IMR-90 (cell line): ENCODE measurements at regions not wholly inside any gene's neighbourhood (a gene's known extent, or its start where the extent isn't known, plus 50 kb on each side); places are given as distances from the start of the nearest gene placed in this dataset.

ENCODE experiments used
- ATAC-seq: fragments of 200-7000 bp; cut with Tn5 transposase; 2 replicates; pipeline ENCODE4 v1.9.1; 2020; ENCODE audit warnings: low read depth, mild to moderate bottlenecking, moderate library complexity
- BruUV-seq: library from RNA; stranded (reverse); fragments of 400-500 nt; replicated peaks from 2 replicates; lab custom pipeline; 2021; lab: Mats Ljungman, UMichigan
- CTCF ChIA-PET: fragments of 300-600 bp; formaldehyde crosslinking; extraction: SDS; loops from one replicate; lab custom pipeline; 2021; ENCODE audit warnings: antibody characterized with exemption; lab: Yijun Ruan, JAX
- POLR2A ChIA-PET: fragments of 300-600 bp; sonication (Branson Sonifier 250); formaldehyde crosslinking; loops from one replicate; lab custom pipeline; 2022; ENCODE audit warnings: antibody characterized with exemption; ENCODE audit not compliant: unreplicated experiment; lab: Charles Lee
- DNase-seq: peaks from one replicate; pipeline ENCODE4 v3.0.0; 2013
- H2AFZ ChIP-seq: replicated peaks from 2 replicates; pipeline ENCODE3; 2013; ENCODE audit warnings: low read length, mild to moderate bottlenecking; ENCODE audit not compliant: poor library complexity
- H2AK5ac ChIP-seq: 2 replicates; pipeline ENCODE4 v1.6.1; 2013; ENCODE audit warnings: low read depth, low read length, inconsistent platforms
- H2AK9ac ChIP-seq: replicated peaks from 2 replicates; pipeline ENCODE3; 2013; ENCODE audit warnings: mild to moderate bottlenecking, low read depth, low read length, moderate library complexity; ENCODE audit not compliant: poor library complexity
- H2BK120ac ChIP-seq: 2 replicates; pipeline ENCODE4 v1.6.1; 2013; ENCODE audit warnings: low read depth, low read length, inconsistent platforms
- H2BK15ac ChIP-seq: 3 replicates; pipeline ENCODE4 v1.6.1; 2013; ENCODE audit warnings: low read depth, low read length, inconsistent platforms
- H2BK20ac ChIP-seq: 2 replicates; pipeline ENCODE4 v1.6.1; 2013; ENCODE audit warnings: low read depth, mild to moderate bottlenecking, inconsistent platforms, low read length, moderate library complexity
- H2BK5ac ChIP-seq: 2 replicates; pipeline ENCODE4 v1.6.1; 2013; ENCODE audit warnings: mild to moderate bottlenecking, low read depth, low read length, inconsistent platforms; ENCODE audit not compliant: poor library complexity, severe bottlenecking
- H3K14ac ChIP-seq: replicated peaks from 2 replicates; pipeline ENCODE4 v1.6.1; 2013; ENCODE audit warnings: low read depth, low read length, inconsistent platforms
- H3K18ac ChIP-seq: 2 replicates; pipeline ENCODE4 v1.6.1; 2013; ENCODE audit warnings: low read depth, low read length, control low read depth
- H3K23ac ChIP-seq: 2 replicates; pipeline ENCODE4 v1.6.1; 2013; ENCODE audit warnings: low read depth, low read length, inconsistent platforms
- H3K27ac ChIP-seq: 2 replicates; pipeline ENCODE4 v1.5.1; 2013; ENCODE audit warnings: mild to moderate bottlenecking, control low read depth, low read length; ENCODE audit not compliant: insufficient read depth
- H3K27me3 ChIP-seq: 2 replicates; pipeline ENCODE4 v1.6.1; 2013; ENCODE audit warnings: low read length; ENCODE audit not compliant: control insufficient read depth, insufficient read depth
- H3K36me3 ChIP-seq: 2 replicates; pipeline ENCODE4 v1.6.1; 2013; ENCODE audit warnings: low read length, mixed read lengths; ENCODE audit not compliant: control insufficient read depth, insufficient read depth
- H3K4ac ChIP-seq: 2 replicates; pipeline ENCODE4 v1.6.1; 2013; ENCODE audit warnings: low read depth, low read length, inconsistent platforms
- H3K4me1 ChIP-seq: 2 replicates; pipeline ENCODE4 v1.6.1; 2013; ENCODE audit warnings: low read length, mixed read lengths; ENCODE audit not compliant: control insufficient read depth, insufficient read depth
- H3K4me2 ChIP-seq: 2 replicates; pipeline ENCODE4 v1.6.1; 2013; ENCODE audit warnings: low read depth, mild to moderate bottlenecking, control low read depth, low read length, moderate library complexity
- H3K4me3 ChIP-seq: 2 replicates; pipeline ENCODE4 v1.5.1; 2013; ENCODE audit warnings: low read depth, mild to moderate bottlenecking, control low read depth, low read length, moderate library complexity; ENCODE audit not compliant: insufficient read depth
- H3K56ac ChIP-seq: 2 replicates; pipeline ENCODE4 v1.6.1; 2013; ENCODE audit warnings: low read length, inconsistent platforms; ENCODE audit not compliant: insufficient read depth; ENCODE audit errors: extremely low read depth
- H3K79me1 ChIP-seq, 2 experiments: 2 replicates each; pipeline ENCODE4 v1.6.1; 2013; ENCODE audit warnings: low read length in 2 of 2, inconsistent platforms in 1 of 2, low read depth in 1 of 2
- H3K9ac ChIP-seq: 2 replicates; pipeline ENCODE4 v1.6.1; 2013; ENCODE audit warnings: low read depth, low read length, control low read depth
- H3K9me1 ChIP-seq: 2 replicates; pipeline ENCODE4 v1.6.1; 2013; ENCODE audit warnings: low read length, inconsistent platforms; ENCODE audit not compliant: insufficient read depth
- H3K9me3 ChIP-seq: 2 replicates; pipeline ENCODE4 v1.6.1; 2013; ENCODE audit warnings: low read length; ENCODE audit not compliant: control insufficient read depth, insufficient read depth
- H4K20me1 ChIP-seq: 2 replicates; pipeline ENCODE4 v1.6.1; 2013; ENCODE audit warnings: low read length, inconsistent platforms; ENCODE audit not compliant: insufficient read depth
- H4K5ac ChIP-seq: 2 replicates; pipeline ENCODE4 v1.6.1; 2013; ENCODE audit warnings: mild to moderate bottlenecking, low read depth, low read length, control low read depth
- H4K8ac ChIP-seq, 2 experiments: 2 replicates each; pipeline ENCODE4 v1.6.1; 2013; ENCODE audit warnings: low read depth in 2 of 2, low read length in 2 of 2, control low read depth in 1 of 2, inconsistent platforms in 1 of 2
- H4K91ac ChIP-seq: 2 replicates; pipeline ENCODE4 v1.6.1; 2013; ENCODE audit warnings: low read depth, low read length, inconsistent platforms; ENCODE audit not compliant: insufficient read depth
- CEBPB ChIP-seq: IDR thresholded peaks from 2 replicates; pipeline ENCODE4 v1.6.1; 2012; ENCODE audit warnings: low read depth, low read length, improper control_type of control experiment
- NFE2L2 ChIP-seq: fragments of 150-350 bp; IDR thresholded peaks from 2 replicates; pipeline ENCODE4 v1.6.1; 2016; ENCODE audit warnings: low read depth, mild to moderate bottlenecking, low read length
- SMC3 ChIP-seq: fragments of 150-350 bp; IDR thresholded peaks from 2 replicates; pipeline ENCODE4 v1.6.1; 2016; ENCODE audit warnings: low read depth, mild to moderate bottlenecking, antibody characterized with exemption, low read length, moderate library complexity
- WGBS, 2 experiments: methylation state at CpG; one replicate each; pipeline versions ENCODE4 v1.1.5 to v1.1.7; 2013; ENCODE audit warnings: missing lambda C conversion rate in 2 of 2; ENCODE audit not compliant: insufficient read length in 1 of 2; ENCODE audit errors: extremely low coverage in 2 of 2; 5-methylcytosine and 5-hydroxymethylcytosine counted together
- dilution Hi-C: fragments of 300-500 bp; cut with HindIII; formaldehyde crosslinking; loops from one replicate; pipeline ENCODE4 v1.14.3; 2018; ENCODE audit warnings: low sequenced_read_pairs; ENCODE audit not compliant: unreplicated experiment
- in situ Hi-C: fragments of 300-500 bp; cut with MboI; formaldehyde crosslinking; loops from 3 replicates; pipeline ENCODE4 v1.14.3; 2019; ENCODE audit warnings: low sequenced_read_pairs, inconsistent platforms, mixed read lengths
- intact Hi-C: fragments of 100-400 bp; cut with micrococcal nuclease; formaldehyde crosslinking; loops from 2 replicates; pipeline ENCODE4 v1.10.0; 2022

GRCh38 chr11:86176165-86176884 is 68.2 kb upstream of the EED start:
- Histone ChIP-seq H3K18ac (peak overlapping the region; percentile 48; the same call in 1 of the 2 replicates), H3K14ac (peak overlapping the region; percentile 73), H3K4me3 (no peak overlapping the region), H2AK5ac (peak overlapping the region; percentile 71), H3K4ac (peak overlapping the region; percentile 77), H4K91ac (peak overlapping the region; percentile 43; the same call in 1 of the 2 replicates), H3K27me3 (no peaks in the 10 kb centered on the region), H2AFZ (no peak overlapping the region), H2BK15ac (peak overlapping the region; percentile 99), H3K27ac (no peak overlapping the region), H2BK20ac (peak overlapping the region; percentile 88), H3K79me1 (peaks cover 0 to 21% of the 10 kb centered on the region in 2 experiments; a peak in 2 of 4 replicates), H3K4me2 (no peak overlapping the region), H3K36me3 (no peaks in the 10 kb centered on the region), H3K9me1 (peaks cover 33% of the 10 kb centered on the region), H4K20me1 (peaks cover 6% of the 10 kb centered on the region; the same call in 1 of the 2 replicates), H3K9ac (no peak overlapping the region), H2BK5ac (peak overlapping the region; percentile 29), H2BK120ac (peak overlapping the region; percentile 73), H2AK9ac (no peak overlapping the region), H4K8ac (peak overlapping the region in 1 of 2 experiments; percentile 16; a peak in 2 of 4 replicates), H3K23ac (peak overlapping the region; percentile 46; the same call in 1 of the 2 replicates), H4K5ac (peak overlapping the region; percentile 27; the same call in 1 of the 2 replicates), H3K56ac (no peak overlapping the region), H3K4me1 (peaks cover 22% of the 10 kb centered on the region), H3K9me3 (no peaks in the 10 kb centered on the region)
- CTCF ChIA-PET = no interaction called here
- ATAC-seq (no peak), DNase-seq (peak; percentile 52)
- POLR2A ChIA-PET = no interaction called here
- intact Hi-C loops = no loop called here
- TF ChIP-seq CEBPB (0 out of 2 replicates have a peak, but pooled peaks have one; percentile 11), SMC3 (no peak), NFE2L2 (0 out of 2 replicates have a peak, but pooled peaks have one; percentile 14)
- WGBS, 2 experiments = no CpG with 5 or more reads among the region's 4 CpGs
- in situ Hi-C loops = no loop called here
- no TSS peak for BruUV-seq
- dilution Hi-C loops = no loop called here
